Mammary epithelial cell (primary cell): ENCODE measurements at regions not wholly inside any gene's neighbourhood (a gene's known extent, or its start where the extent isn't known, plus 50 kb on each side); places are given as distances from the start of the nearest gene placed in this dataset.

ENCODE experiments used
- EZH2 ChIP-seq: IDR thresholded peaks from 2 replicates; pipeline ENCODE4 v1.6.1; 2012; ENCODE audit warnings: low read length, inconsistent platforms, borderline replicate concordance
- TF ChIP-seq, protein P1 (sequence below), 2 donors: IDR thresholded peaks in 1 of 2; conservative IDR thresholded peaks in 1 of 2; 2 replicates each; pipeline ENCODE4 v1.5.1; 2011 to 2012; ENCODE audit warnings: inconsistent platforms in 2 of 2, low read length in 2 of 2, mild to moderate bottlenecking in 2 of 2, control low read depth in 1 of 2, low read depth in 1 of 2; ENCODE audit not compliant: insufficient read depth in 1 of 2; ENCODE audit errors: extremely low read depth in 1 of 2

DNA sequence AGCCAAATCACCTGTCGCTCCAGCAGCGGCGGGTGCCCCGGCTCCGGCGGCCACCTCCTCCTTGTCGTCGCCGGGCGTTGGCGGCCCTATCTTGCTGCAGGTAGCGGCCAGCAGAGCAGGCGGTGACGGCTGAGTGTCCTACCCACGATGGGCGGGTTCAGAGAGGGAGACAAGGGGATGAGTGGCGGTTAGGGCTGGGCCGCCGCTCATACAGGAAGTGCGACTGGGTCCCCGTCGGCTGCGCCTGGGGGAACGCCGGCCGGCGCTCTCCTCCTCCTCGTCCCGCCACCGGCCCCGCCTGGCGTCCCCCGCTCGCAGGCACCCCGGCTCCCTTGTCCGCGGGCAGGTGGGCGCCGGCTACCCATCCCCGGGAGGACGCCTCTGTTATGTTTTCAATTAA, 1692.0 kb downstream of the SLITRK5 start:
- TF ChIP-seq, protein P1, sequence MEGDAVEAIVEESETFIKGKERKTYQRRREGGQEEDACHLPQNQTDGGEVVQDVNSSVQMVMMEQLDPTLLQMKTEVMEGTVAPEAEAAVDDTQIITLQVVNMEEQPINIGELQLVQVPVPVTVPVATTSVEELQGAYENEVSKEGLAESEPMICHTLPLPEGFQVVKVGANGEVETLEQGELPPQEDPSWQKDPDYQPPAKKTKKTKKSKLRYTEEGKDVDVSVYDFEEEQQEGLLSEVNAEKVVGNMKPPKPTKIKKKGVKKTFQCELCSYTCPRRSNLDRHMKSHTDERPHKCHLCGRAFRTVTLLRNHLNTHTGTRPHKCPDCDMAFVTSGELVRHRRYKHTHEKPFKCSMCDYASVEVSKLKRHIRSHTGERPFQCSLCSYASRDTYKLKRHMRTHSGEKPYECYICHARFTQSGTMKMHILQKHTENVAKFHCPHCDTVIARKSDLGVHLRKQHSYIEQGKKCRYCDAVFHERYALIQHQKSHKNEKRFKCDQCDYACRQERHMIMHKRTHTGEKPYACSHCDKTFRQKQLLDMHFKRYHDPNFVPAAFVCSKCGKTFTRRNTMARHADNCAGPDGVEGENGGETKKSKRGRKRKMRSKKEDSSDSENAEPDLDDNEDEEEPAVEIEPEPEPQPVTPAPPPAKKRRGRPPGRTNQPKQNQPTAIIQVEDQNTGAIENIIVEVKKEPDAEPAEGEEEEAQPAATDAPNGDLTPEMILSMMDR (conservative IDR thresholded peaks at IDR 0.05 in 1 of 2, IDR thresholded peaks at IDR 0.05 in 1 of 2; ENCODE audit: extremely low read depth in 1 of 2, insufficient read depth in 1 of 2, low read depth in 1 of 2, low read length in 2 of 2), result no peak
- no peak for TF ChIP-seq EZH2
